ENCODE measurements at regions not wholly inside any gene's neighbourhood (a gene's known extent, or its start where the extent isn't known, plus 50 kb on each side); places are given as distances from the start of the nearest gene placed in this dataset.

DNA sequence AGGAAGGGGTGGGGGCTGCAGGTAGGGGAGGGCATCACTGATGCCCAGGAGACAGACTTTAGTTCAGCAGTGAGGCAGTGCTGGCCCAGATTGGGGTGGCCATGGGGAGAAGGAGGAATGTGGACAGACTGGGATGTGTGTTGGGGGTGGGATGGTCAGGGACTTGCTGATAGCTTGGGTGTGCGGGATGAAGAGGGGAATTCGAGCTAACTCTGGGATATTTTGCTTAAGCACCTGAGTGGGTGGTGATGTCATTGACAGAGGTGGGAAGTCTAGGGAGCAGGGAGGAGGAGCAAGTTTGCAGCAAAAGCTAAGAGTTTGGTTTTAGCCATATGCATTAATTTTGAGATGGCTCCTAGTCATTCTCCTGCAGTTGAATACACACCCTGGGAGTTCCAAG, 207.5 kb downstream of the RPLP1 start:
- TF ChIP-seq, protein P1, sequence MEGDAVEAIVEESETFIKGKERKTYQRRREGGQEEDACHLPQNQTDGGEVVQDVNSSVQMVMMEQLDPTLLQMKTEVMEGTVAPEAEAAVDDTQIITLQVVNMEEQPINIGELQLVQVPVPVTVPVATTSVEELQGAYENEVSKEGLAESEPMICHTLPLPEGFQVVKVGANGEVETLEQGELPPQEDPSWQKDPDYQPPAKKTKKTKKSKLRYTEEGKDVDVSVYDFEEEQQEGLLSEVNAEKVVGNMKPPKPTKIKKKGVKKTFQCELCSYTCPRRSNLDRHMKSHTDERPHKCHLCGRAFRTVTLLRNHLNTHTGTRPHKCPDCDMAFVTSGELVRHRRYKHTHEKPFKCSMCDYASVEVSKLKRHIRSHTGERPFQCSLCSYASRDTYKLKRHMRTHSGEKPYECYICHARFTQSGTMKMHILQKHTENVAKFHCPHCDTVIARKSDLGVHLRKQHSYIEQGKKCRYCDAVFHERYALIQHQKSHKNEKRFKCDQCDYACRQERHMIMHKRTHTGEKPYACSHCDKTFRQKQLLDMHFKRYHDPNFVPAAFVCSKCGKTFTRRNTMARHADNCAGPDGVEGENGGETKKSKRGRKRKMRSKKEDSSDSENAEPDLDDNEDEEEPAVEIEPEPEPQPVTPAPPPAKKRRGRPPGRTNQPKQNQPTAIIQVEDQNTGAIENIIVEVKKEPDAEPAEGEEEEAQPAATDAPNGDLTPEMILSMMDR (IDR thresholded peaks at IDR 0.05), result no peak
- TF ChIP-seq POLR2AphosphoS5 (IDR thresholded peaks at IDR 0.05; ENCODE audit: insufficient read depth in 1 of 2, low read depth in 1 of 2) (no peak), POLR2A (IDR thresholded peaks at IDR 0.05) (no peak)
- no peak overlapping the region for H3K27ac ChIP-seq
- no peaks in the 10 kb centered on the region for H3K9me3 ChIP-seq
- intact Hi-C loops (cut with DNase I), result no loop called here
- no peaks in the 10 kb centered on the region for H3K27me3 ChIP-seq
- H3K36me3 ChIP-seq, result no peaks in the 10 kb centered on the region
- DNase-seq (ENCODE audit: extremely low spot score in 2 of 2), result no peak
- H3K4me3 ChIP-seq, result no peak overlapping the region
- H3K4me1 ChIP-seq, result no peaks in the 10 kb centered on the region

DNA sequence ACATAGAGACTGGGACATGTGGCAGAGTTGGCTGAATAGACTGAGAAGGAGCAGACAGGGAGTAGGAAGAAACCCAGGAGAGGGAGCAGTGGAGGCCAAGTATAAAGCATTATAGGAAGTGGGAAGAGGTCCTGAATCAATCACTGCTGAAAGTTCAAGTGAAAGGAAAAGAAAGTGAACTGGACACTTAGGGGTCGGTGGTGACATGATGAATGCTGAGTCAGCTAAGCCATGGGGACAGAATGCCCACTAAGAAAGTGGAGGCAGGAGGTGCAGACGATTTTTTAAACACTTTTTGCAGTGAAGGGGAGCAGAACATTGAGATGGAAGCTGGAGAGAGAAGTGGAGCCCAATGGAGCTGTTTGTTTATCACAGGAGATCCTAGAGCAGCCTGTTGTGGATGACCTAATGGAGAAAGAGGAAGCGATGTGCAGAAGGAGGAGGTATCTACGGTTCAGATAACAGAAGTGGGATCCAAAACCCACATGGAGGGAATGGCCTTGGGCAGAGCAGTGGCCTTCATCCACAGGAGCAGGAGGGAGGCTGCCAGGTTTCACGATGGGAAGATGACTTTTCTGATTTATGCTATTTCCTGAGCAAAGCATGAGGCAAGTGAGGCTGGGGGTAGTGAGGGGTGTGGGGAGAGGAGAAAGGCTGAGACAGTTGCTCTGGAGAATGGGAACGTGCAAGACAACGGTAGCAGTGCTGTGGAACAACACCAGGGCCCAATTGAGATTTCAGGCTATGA, 208.2 kb downstream of the RPLP1 start:
- TF ChIP-seq POLR2A (IDR thresholded peaks at IDR 0.05) (no peak), POLR2AphosphoS5 (IDR thresholded peaks at IDR 0.05; ENCODE audit: insufficient read depth in 1 of 2, low read depth in 1 of 2) (no peak)
- TF ChIP-seq, protein P1 (IDR thresholded peaks at IDR 0.05), result no peak
- Histone ChIP-seq H3K27me3 (no peaks in the 10 kb centered on the region), H3K36me3 (no peaks in the 10 kb centered on the region), H3K4me3 (no peak overlapping the region), H3K9me3 (no peaks in the 10 kb centered on the region), H3K4me1 (peaks cover 4% of the 10 kb centered on the region), H3K27ac (no peak overlapping the region)
- DNase-seq (ENCODE audit: extremely low spot score in 2 of 2), result no peak
- intact Hi-C loops (cut with DNase I), result no loop called here

DNA sequence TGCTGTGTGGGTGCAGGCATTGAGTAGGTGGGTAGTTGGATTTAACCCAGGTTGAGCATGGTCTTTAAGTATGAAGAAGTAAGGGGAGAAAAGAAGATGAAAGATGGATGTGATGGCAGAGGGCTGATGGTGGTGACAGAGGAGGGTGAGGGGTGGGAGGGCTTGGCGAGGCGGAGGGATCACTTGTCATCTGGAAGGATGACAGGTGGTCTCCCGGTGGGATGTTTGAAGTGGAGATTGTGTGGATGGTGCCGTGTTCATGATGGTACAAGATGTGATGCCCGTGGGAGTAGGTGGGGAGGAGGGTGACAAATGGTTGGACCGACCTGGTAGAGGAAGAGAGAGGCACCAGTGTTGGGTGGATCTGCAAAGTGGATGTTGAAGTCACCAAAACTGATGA, 208.8 kb downstream of the RPLP1 start:
- Histone ChIP-seq H3K27ac (no peak overlapping the region), H3K36me3 (no peaks in the 10 kb centered on the region), H3K4me3 (no peak overlapping the region), H3K27me3 (no peaks in the 10 kb centered on the region), H3K9me3 (no peaks in the 10 kb centered on the region), H3K4me1 (peaks cover 9% of the 10 kb centered on the region)
- intact Hi-C loops (cut with DNase I), result no loop called here
- TF ChIP-seq, protein P1 (IDR thresholded peaks at IDR 0.05), result no peak
- no peak for DNase-seq (ENCODE audit: extremely low spot score in 2 of 2)

DNA sequence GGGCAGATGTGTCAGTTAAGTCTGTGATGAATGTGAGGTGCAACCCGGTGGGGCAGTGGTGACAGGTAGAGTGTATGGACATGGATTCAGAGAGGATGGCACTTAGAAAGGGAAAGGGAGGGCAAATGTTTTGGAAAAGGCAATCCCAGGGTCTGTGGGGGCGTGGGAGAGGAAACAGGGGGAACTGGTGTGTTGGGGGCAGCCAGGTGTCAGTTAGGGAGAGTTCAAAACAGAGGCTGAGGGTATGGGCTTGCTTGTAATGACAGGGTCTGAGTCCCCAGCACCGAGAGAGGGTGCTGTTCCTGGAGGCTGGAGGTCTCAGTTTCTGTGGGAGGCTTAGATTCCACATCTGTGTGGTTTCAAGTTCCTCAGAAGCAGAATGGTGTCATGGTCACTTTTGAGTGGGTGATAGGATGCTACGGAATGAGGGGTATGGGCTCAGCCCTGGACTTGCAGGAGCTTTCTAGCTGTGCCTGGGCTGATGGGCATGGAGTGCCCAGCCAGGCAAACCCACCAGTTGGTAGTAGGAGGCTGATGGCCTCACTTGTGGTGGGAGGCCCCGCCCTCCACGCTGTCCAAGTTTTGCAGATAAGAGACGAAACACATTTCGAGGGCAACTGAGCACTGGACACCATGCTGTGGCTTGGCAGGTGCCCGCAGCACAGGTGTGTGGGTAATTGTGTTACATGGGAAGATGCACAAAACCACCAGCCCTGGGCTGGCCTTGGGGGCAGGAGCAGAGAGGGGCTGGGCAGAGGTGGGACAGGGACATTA, 209.4 kb downstream of the RPLP1 start:
- no peak for DNase-seq (ENCODE audit: extremely low spot score in 2 of 2)
- Histone ChIP-seq H3K36me3 (no peaks in the 10 kb centered on the region), H3K27ac (no peak overlapping the region), H3K9me3 (no peaks in the 10 kb centered on the region), H3K4me1 (peaks cover 9% of the 10 kb centered on the region), H3K4me3 (no peak overlapping the region), H3K27me3 (no peaks in the 10 kb centered on the region)
- intact Hi-C loops (cut with DNase I), result no loop called here
- TF ChIP-seq, protein P1 (IDR thresholded peaks at IDR 0.05), result no peak
- TF ChIP-seq POLR2AphosphoS5 (IDR thresholded peaks at IDR 0.05; ENCODE audit: insufficient read depth in 1 of 2, low read depth in 1 of 2), result no peak

DNA sequence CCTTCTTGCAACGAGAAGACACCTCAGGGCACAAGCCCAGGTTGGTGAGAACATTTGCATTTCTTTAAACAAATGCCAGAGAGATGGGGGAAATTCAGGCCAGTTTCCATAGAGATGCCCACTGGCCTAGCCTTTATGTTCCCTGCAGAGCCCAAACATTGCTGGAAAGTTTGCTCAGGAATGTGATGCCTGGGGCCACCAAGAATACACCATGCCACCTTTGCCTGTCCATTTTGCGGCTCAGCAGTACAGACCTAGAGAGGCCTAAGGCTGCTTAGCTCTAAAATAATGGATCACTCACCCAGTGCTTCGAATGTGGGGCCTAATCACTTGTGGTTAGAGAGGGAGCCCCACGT, 210.0 kb downstream of the RPLP1 start:
- intact Hi-C loops (cut with DNase I), result no loop called here
- H3K4me1 ChIP-seq, result peaks cover 9% of the 10 kb centered on the region
- H3K27me3 ChIP-seq, result no peaks in the 10 kb centered on the region
- no peaks in the 10 kb centered on the region for H3K36me3 ChIP-seq
- no peaks in the 10 kb centered on the region for H3K9me3 ChIP-seq
- H3K4me3 ChIP-seq, result no peak overlapping the region
- no peak for DNase-seq (ENCODE audit: extremely low spot score in 2 of 2)
- no peak overlapping the region for H3K27ac ChIP-seq
- TF ChIP-seq, protein P1 (IDR thresholded peaks at IDR 0.05), result no peak
- no peak for TF ChIP-seq POLR2AphosphoS5 (IDR thresholded peaks at IDR 0.05; ENCODE audit: insufficient read depth in 1 of 2, low read depth in 1 of 2)
- TF ChIP-seq POLR2A (IDR thresholded peaks at IDR 0.05), result no peak

All from vagina (tissue), 2 donors.